Fibroblast of skin of left biceps (primary cell): ENCODE measurements at regions not wholly inside any gene's neighbourhood (a gene's known extent, or its start where the extent isn't known, plus 50 kb on each side); places are given as distances from the start of the nearest gene placed in this dataset.
"Not testable (repeated sequence)": the region's sequence is repeated elsewhere in the genome, so short reads cannot be mapped to it uniquely, and the experiment has no call there.

Experiments
- DNase-seq, 2 experiments: peaks; one replicate each; pipeline ENCODE4 v3.0.0-alpha.2; 2013; ENCODE audit warnings: low read depth in 2 of 2

GRCh38 chr9:97103613-97104383 is 64.9 kb upstream of the CTSV start:
- not testable (repeated sequence) for DNase-seq

- not testable (repeated sequence) for DNase-seq
Measured at GRCh38 chr9:97099540-97099939, 60.6 kb upstream of the CTSV start.

GRCh38 chr9:97096793-97097192 is 57.9 kb upstream of the CTSV start:
- DNase-seq: no peak

- DNase-seq: not testable (repeated sequence)
Measured at GRCh38 chr9:97089361-97089760, 50.4 kb upstream of the CTSV start.
